A673 (cell line): ENCODE measurements at regions not wholly inside any gene's neighbourhood (a gene's known extent, or its start where the extent isn't known, plus 50 kb on each side); places are given as distances from the start of the nearest gene placed in this dataset.

ENCODE experiments used
- EZH2 ChIP-seq: fragments of 200-600 bp; sonication (generic); IDR thresholded peaks from 2 replicates; pipeline ENCODE4 v1.6.1; 2017; ENCODE audit warnings: borderline replicate concordance, low read depth, mild to moderate bottlenecking, mixed read lengths, antibody characterized with exemption, low read length; ENCODE audit not compliant: poor library complexity, severe bottlenecking
- TF ChIP-seq, protein P1 (sequence below): fragments of 300-800, 200-600 bp; sonication (generic); conservative IDR thresholded peaks from 2 replicates; pipeline ENCODE4 v1.5.1; 2017; ENCODE audit warnings: low read depth, mild to moderate bottlenecking, antibody characterized with exemption, low read length, moderate library complexity, mixed read lengths

DNA sequence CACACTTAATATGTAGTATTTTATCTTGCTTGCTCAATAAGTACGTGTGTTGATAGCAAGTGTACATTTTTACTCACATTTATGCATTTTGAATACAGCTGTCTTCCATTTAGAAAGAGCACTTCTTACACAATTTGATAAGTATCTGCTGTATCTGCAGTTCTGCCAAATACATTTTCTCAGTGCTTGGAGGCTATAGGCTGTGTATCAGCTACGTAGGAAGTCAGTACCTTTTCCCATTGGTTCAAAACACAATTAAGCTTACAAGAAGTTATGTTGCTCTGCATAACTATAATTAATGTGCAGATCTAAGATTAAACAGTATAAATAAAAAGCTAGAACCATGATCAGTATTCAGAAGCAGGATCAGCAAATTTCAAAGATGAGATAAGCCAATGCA, 503.6 kb upstream of the SMIM21 start:
- TF ChIP-seq EZH2: no peak
- TF ChIP-seq, protein P1, sequence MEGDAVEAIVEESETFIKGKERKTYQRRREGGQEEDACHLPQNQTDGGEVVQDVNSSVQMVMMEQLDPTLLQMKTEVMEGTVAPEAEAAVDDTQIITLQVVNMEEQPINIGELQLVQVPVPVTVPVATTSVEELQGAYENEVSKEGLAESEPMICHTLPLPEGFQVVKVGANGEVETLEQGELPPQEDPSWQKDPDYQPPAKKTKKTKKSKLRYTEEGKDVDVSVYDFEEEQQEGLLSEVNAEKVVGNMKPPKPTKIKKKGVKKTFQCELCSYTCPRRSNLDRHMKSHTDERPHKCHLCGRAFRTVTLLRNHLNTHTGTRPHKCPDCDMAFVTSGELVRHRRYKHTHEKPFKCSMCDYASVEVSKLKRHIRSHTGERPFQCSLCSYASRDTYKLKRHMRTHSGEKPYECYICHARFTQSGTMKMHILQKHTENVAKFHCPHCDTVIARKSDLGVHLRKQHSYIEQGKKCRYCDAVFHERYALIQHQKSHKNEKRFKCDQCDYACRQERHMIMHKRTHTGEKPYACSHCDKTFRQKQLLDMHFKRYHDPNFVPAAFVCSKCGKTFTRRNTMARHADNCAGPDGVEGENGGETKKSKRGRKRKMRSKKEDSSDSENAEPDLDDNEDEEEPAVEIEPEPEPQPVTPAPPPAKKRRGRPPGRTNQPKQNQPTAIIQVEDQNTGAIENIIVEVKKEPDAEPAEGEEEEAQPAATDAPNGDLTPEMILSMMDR: no peak
